HG02981 (cell line): ENCODE measurements at regions not wholly inside any gene's neighbourhood (a gene's known extent, or its start where the extent isn't known, plus 50 kb on each side); places are given as distances from the start of the nearest gene placed in this dataset.

ENCODE experiments used
- ATAC-seq: cut with Tn5 transposase; IDR thresholded peaks from one replicate; pipeline ENCODE4 v1.9.1; 2021; ENCODE audit warnings: mild to moderate bottlenecking, moderate library complexity; ENCODE audit not compliant: unreplicated experiment

DNA sequence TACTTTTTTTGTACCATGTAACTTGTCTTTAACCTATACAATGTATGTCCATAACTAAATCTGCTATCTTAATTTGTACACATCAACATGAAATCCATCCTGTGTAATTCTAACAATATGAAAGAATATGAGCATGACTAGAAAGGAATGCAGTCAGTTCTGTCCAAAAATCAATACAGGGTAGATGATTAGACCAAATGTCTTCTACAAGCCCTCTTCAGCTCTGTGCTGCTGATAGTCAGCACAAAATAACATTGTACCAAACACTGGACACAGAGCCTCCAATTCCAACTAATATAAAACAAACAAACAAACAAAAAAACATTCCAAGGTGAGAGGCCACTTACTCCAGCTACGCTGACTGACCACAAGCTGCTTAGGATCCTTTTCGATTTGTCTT, 301.4 kb upstream of the IRAK1BP1 start:
- no peak for ATAC-seq

DNA sequence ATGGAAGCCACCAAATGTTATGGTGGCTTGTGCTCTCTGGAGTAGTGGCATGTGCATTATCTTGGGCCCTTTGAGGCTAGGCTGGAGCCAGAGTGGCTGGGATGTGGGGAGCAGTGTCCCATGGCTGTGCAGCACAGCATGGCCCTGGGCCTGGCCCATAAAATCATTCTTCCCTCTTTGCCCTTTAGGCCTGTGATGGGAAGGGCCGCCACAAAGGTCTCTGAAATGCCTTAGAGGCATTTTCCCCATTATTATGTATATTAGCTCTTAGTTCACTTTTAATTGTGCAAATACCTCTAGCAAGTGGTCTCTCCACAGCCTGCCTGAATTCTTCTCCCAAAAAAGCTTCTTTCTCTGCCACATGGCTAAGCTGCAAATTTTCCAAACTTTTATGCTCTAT, 297.3 kb upstream of the IRAK1BP1 start:
- no peak for ATAC-seq

DNA sequence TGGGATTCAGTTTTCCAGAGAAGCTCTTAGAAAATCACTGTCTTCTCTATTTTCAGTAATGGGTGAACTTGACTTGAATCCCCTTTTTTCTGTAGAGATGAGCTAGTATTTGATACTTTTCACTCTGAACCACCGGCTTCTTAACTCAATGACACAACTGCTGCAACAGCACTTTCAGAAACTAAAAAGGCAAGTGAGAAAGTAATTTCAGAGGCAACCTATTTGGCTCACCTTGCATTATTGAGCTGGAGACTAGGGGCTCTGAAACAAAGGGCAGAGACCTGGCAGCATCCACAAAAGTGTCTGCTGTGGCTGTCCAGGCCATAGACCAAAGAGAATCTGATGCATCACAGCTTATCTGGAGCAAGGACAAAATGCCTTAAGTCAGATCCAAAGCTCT, 289.8 kb upstream of the IRAK1BP1 start:
- no peak for ATAC-seq

DNA sequence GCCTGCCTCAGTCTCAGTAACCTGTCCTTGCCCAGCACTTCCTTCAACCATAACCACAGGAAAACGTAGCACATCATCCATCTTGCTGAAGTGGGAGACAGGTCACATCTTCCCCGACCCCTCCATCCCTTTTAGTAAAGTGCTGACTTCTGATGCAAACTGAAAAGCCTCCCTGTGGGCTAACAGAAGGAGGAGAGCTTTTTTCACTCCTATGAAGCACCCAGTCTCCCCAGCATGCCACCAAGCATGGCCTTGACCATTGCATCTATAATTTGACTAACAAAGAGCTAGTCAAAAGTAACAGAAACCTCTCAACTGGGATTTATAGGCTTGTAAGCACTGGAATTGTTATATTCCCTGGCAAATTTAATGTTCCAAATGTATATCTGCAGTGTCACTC, 288.9 kb upstream of the IRAK1BP1 start:
- no peak for ATAC-seq

DNA sequence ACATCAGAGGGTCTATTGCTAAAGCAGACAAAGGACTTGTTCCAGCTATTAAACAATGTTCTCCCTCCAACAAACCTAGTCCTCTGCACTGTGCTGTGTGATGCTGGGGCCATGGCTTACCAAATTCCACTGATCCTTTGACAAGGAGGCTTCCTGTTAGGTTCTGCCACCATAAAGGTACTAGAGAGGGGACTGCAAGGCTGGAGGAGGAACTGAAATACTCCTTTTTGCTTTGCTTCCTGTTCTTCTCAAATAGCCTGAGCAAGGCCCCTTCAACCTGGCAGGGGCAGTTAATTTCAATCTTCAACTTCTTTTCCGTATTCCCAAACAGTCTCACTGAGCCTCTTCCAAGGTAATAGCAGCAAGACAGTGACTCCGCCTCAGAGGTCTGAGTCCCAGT, 286.4 kb upstream of the IRAK1BP1 start:
- ATAC-seq, result no peak

DNA sequence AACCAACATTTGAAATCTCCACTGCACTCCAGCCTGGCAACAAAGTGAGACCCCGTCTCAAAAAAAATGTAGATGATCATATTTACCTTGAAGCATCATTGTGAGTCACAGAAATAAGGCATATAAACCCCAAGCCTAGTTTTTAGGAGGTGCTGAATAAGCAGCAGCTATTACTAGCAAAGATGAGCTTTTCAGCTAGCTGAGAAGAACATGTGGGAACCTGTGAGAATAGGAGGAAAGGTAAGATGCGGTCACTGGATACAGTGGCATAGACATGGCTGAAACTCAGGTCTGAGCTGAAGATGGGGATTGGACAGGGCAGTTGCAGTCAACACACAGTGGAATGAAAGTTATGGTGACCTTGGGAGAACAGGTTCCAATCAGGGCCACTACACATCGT, 284.3 kb upstream of the IRAK1BP1 start:
- ATAC-seq, result no peak

DNA sequence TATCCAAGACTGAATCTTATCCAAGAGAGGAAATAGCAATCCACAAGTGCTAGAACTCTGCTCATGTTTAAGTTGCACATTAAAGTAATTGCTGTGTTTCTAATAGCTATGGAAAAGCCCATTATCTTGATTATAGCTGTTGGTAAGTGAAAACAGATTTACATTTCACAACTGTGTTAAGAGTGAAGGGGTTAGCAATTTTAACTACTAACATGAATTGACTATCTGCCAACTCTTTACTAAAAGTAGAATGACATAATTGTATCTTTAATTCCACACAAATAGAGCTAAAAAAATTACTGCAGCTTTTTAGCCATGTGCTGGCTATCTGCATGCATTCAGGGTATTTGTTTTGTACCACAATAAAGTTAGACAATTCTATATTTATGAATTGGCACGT, 277.9 kb upstream of the IRAK1BP1 start:
- no peak for ATAC-seq

DNA sequence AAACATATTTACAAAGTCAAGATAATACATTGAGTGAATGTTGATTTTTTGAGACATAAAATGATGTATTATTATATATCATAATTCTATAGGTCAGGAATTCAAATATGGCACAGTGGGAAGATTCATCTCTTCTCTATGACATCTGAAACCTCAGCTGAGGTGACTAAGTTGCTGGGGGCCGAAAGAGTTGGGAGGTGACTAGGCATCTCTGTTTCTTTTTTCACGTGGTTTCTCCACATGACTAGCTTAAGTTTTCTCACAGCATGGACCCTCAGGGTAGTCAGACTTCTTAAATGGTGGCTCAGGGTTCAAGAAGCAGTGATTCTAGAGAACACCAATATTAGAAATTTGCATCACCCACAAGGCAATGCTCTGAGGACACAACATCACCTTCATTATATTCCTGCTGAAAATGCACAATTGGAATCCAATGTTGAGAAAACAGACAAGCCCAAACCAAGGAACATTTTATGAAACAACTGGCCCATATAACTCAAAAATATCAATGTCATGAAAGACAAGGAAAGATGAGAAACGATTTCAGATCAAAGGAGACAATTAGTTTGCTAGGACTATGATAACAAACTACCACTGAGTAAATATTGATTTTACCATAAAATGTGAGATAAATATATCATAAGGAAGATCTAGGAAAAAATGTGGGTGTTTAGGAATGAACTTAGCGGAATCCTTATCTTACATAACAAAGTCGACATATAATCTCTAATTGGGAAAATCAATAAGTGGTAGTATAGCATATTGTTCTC, 273.3 kb upstream of the IRAK1BP1 start:
- ATAC-seq, result no peak

DNA sequence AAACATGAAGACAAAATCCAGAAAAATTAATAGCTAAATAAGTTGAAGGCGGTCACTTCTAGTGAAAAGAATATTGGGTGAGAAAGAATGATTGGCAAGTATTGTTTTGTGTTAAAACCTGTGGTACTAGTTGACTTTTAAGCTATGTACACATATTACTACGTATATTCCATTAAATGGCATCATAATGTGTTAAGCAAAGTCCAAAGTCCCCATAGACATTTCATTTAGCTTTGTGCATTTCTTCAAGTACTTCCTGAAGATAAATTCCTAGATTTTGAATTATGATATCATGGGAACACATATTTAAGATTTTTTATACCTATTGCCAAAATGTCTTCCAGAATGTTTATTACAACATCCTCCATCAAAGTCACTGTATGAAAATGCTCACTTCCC, 272.7 kb upstream of the IRAK1BP1 start:
- ATAC-seq, result no peak

DNA sequence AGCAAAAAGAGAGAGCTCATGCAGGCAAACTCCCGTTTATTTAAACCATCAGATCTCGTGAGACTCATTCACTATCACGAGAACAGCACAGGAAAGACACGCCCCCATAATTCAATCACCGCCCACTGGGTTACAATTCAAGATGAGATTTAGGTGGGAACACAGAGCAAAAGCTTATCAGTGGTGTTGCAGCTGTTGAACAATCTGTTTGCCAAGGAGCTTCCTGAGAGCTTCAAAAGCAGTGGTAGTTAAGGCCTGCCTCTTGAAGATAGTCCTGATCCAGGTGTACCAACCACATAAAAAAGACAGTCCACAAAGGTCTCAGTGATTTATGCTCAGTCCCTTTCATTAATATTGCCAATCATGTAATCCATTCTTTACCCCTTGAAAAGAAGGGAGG, 269.4 kb upstream of the IRAK1BP1 start:
- no peak for ATAC-seq

DNA sequence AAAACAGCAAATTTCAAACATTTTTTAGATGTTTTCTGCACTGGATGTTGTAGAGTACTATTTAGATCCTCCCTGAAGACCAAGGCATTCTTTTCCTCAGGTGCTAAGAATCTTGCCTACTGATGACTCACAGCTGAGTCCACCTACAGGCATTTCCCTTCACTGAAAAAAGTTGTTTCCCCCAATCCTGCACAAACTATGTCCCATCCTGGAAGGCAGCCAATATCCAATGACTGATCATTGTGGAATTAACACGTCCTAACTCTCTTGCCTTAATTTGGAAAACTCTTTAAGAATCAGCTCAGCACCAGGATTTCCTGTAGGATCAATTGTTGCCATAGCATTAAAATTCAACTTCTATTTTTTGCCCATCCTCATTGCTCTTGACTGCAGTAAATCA, 268.4 kb upstream of the IRAK1BP1 start:
- ATAC-seq, result no peak

DNA sequence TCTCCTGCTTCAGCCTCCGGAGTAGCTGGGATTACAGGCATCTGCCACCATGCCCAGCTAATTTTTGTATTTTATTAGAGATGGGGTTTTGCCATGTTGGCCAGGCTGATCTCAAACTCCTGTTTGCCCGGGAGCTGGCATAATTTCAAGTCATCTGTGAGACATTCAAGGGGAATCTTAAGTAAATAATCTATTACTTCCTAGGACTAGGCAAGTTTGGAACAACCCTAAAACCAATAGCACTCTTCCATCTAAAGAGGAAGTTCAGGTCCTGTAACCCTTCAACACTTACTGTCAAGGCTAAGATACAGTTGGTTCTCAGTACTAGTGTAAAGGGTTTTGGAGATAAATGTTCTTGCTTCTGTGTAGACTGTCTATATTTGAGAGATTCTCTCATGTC, 267.8 kb upstream of the IRAK1BP1 start:
- no peak for ATAC-seq

DNA sequence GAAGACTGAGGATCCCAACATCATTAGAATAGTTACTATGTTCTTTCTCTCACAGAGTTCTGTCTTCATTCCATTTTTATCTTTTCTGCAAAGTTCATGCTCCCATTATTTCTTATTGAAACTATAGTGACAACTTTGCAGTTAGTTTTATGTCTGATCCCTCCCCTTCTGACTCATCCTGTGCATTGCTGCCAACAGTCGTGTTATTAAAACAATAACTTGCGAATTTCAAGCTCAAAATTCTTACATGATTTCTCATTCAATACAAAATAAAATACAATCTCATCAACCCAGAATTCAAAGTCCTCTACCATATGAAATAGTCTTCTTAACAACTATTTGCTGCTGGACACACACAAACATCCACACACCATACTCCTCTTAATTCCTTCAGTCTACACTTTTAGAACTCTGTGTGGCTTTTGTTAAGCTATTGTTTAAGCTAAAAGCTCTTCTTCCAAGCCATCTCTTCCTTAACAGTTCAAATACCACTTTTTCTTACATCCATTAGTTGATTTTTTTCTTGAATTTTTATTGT, 261.4 kb upstream of the IRAK1BP1 start:
- ATAC-seq, result no peak

DNA sequence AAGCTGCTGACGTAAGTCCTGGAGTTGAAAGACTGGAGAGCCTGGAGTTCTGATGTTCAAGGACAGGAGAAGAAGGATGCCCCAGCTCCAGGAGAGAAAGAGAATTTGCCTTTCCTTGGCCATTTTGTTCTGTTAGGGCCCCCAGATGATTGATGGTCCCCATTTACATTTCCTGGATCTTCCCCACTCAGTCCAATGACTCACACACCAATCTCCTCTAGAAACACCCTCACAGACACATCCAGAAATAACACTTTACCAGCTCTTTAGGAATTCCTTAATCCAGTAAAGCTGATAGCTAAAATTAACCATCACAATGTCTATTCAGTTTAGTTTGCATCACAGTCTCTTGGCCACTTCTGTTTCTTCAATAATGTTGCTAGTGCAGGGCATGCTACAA, 260.2 kb upstream of the IRAK1BP1 start:
- ATAC-seq, result no peak

DNA sequence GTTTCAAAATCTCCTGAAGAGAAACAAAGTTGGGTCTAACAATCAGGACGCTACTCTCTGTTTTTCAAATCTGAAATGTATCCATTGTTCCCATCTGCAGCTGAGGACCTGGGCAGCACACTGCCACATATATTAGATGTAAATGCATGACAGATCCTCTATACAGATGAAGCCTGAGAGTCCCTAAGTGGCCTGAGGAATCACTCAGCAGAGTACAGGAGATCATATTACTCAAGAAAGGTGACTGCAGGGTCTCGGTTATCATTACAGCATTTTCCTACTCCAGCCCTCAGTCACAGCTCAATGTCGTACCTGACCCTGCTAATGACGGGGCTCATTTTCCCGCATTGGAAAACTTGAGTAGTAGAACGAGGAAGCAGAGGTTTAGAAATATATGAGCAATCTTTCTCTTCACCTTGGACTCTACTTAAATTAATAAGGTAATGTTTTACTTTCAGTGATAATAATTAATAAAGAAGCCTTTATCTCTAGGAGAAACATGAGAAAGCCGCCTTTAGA, 256.2 kb upstream of the IRAK1BP1 start:
- ATAC-seq, result no peak

DNA sequence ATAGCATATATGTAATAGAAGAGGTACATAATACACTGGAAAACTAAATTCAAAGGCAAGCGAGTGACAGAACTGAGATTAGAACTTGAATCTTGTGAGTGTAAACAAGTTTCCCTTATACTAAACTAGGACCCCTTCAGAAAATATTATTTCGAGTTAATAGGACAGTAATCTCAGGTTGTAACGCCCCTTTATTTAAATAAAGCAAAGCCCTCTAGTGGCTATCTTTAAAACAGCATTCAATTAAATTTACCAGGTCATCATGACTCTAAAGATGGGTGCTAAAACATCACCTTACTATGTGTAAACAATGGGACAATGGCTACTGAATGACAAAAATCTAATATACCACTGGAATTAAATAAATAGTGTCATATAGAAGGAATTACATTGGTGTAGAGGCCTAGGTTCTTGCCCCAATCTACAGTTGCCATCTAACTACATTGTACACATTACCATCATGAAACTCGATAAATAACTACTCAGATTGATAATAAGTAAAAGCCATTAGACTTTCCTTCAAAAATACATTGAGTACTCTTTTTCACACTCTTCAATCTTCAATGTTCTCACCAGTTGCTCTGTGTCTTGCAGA, 255.4 kb upstream of the IRAK1BP1 start:
- ATAC-seq, result no peak

DNA sequence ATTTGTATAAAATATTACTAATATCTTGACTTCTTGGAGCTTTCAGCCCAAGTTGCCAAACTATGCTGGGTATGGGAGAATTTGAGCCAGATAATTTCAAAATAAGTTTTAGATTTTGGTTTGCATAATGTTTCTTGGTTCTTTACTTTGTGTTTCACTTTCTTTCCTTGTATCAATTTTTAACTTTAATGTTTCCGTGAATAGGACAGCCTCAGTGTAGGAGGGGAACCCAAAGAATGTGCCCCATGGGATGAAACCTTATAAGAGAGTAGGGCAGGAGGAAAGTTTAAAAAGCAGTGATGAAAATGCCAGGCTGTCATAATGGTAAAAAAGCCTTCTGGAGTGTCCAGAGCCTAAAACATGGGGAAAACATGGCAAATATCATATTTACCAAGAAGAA, 252.4 kb upstream of the IRAK1BP1 start:
- peak; percentile 30 for ATAC-seq

DNA sequence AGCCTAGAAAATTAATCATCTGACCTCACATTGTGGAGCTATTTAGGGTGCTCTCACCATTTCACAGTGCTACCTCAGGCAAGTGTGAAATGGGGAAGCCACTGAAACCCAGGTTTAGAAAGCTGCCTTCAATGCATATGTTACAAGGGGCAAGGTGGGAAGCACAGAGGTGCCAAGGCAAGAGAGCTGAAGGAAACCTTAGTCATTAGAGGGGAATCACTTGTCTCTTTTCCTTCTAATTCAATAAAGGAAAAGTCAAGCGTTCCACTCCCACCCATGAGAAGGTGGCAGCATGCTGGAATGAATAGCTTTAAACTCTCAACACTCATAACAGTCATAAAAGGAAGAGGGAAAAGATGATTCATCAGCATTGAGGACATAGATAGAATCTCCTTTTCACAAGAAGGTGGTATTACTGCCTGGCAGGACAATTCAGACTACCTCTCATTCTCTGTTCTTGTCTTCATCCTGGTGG, 251.9 kb upstream of the IRAK1BP1 start:
- peak; percentile 44 for ATAC-seq

DNA sequence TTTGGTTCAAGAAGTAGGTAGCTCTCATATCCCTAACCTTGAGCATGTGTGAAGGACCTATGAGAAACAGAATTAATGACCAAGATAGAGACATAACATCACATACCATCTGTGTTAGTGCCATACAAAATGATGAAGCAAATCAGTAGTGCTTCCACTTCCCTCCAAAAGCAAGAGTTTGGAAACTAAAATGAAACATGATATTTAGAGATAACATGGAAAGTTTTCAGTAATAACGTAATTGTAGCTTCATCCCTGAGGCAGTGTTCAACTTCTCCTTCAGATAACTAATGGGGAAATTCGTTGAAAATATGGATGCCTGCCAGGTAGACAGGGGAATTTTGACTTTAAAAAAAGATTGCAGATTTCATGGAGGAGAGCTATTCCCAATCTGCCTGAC, 248.4 kb upstream of the IRAK1BP1 start:
- no peak for ATAC-seq

DNA sequence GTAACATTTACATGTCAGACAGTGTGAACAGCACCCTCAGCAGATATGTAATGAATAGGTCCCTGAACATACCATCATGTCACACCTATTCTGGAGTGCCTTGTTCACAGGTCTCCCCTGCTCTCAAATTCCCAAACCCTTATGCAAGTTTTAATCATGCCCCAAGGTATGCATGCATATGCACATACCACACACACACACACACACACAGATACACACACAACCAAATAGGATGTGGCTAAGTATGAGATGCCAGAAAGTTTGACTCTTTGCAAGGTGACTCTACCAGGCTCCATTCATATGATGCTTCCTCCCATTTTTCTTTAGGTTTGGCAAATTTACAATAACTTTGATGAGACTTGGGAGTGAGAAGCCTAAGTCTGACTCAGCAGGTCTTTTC, 243.8 kb upstream of the IRAK1BP1 start:
- ATAC-seq, result no peak

DNA sequence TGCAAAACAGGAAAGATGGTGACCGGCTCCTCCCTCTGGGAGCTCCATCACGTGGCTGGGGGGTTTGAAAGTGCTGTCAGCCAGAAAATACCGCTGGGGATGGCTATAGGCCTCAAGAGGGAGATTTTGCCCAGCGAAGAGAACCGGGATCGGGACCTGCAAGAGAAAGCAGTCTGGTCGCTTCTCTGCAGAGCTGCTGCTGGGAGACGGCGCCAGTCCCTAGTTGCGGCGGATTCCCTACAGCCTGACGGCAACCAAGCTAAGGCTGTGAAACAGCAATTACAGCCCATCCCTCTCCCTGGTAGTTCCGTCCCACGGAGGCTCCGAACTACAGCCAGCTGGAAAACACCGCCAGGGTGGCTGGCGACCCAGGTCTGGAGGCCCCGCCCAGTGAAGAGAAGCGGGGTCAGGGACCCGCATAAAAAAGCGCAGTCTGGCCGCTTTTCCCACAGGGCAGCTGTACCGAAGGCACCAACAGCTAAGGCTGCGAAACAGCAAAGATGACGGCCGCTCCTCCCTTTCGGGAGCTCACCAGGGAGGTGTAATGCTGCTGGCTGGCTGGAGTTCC, 238.1 kb upstream of the IRAK1BP1 start:
- ATAC-seq, result no peak

DNA sequence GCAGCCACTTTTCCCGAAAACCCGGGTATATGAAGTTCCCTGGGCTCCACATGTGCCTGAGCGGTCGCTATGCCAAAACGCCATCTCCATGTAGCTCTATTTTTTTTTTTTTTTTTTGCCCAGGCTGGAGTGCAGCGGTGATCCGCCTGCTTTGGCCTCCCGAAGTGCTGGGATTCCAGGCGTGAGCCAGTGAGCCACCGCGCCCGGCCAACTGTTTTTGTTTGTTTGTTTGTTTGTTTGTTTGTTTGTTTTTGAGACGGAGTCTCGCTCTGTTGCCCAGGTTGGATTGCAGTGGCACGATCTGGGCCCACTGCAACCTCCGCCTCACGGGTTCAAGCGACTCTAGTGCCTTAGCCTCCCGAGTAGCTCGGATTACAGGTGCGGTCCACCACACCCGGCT, 237.5 kb upstream of the IRAK1BP1 start:
- no peak for ATAC-seq
